Prostate gland (tissue), 2 donors: ENCODE measurements at regions not wholly inside any gene's neighbourhood (a gene's known extent, or its start where the extent isn't known, plus 50 kb on each side); places are given as distances from the start of the nearest gene placed in this dataset.

Experiments used
- DNase-seq: peaks from one replicate; pipeline ENCODE4 v3.0.0-alpha.2; 2019; ENCODE audit warnings: low spot score
- H3K27ac ChIP-seq, 2 donors: fragments of 200-600 bp; sonication (generic); 2 replicates each; pipeline ENCODE4 v1.5.1; 2017 to 2019
- H3K27me3 ChIP-seq: fragments of 200-600 bp; sonication (generic); replicated peaks from 2 replicates; pipeline ENCODE4 v1.5.1; 2019; ENCODE audit not compliant: insufficient read depth
- H3K36me3 ChIP-seq, 2 donors: fragments of 200-600 bp; sonication (generic); 1 replicate in 1 of 2; 2 replicates in 1 of 2; pipeline versions ENCODE4 v1.5.1 to v1.8.1; 2017 to 2019
- H3K4me1 ChIP-seq: fragments of 200-600 bp; sonication (generic); replicated peaks from 2 replicates; pipeline ENCODE4 v1.5.1; 2019
- H3K4me3 ChIP-seq, 2 donors: fragments of 200-600 bp; sonication (generic); 2 replicates each; pipeline ENCODE4 v1.5.1; 2017 to 2019
- H3K9me3 ChIP-seq: fragments of 200-600 bp; sonication (generic); 2 replicates; pipeline ENCODE4 v1.5.1; 2017
- POLR2A ChIP-seq: fragments of 450-650 bp; IDR thresholded peaks from one replicate; pipeline ENCODE4 v1.6.1; 2016; ENCODE audit warnings: antibody characterized with exemption, mild to moderate bottlenecking
- POLR2AphosphoS5 ChIP-seq: sonication (generic); formaldehyde crosslinking; IDR thresholded peaks from one replicate; pipeline ENCODE4 v1.6.1; 2017; ENCODE audit warnings: antibody characterized with exemption
- WGBS: methylation state at CpG from one replicate; pipeline ENCODE4 v1.1.5; 2018; 5-methylcytosine and 5-hydroxymethylcytosine counted together
- intact Hi-C: fragments of 100-400 bp; cut with DNase I; formaldehyde crosslinking; loops from one replicate; pipeline ENCODE4 v1.14.2; 2022
- TF ChIP-seq, protein P1 (sequence below), 4 experiments: fragments of 200-600 bp in 2 of 4; fragments of 450-650 bp in 2 of 4; sonication (generic) in 2 of 4; IDR thresholded peaks; 1 replicate in 3 of 4; 2 replicates in 1 of 4; pipeline ENCODE4 v1.5.1; 2016 to 2019; ENCODE audit warnings: antibody characterized with exemption in 4 of 4, mild to moderate bottlenecking in 2 of 4, moderate library complexity in 2 of 4

- no peak for TF ChIP-seq POLR2AphosphoS5
- no peak for TF ChIP-seq POLR2A
- TF ChIP-seq, protein P1, sequence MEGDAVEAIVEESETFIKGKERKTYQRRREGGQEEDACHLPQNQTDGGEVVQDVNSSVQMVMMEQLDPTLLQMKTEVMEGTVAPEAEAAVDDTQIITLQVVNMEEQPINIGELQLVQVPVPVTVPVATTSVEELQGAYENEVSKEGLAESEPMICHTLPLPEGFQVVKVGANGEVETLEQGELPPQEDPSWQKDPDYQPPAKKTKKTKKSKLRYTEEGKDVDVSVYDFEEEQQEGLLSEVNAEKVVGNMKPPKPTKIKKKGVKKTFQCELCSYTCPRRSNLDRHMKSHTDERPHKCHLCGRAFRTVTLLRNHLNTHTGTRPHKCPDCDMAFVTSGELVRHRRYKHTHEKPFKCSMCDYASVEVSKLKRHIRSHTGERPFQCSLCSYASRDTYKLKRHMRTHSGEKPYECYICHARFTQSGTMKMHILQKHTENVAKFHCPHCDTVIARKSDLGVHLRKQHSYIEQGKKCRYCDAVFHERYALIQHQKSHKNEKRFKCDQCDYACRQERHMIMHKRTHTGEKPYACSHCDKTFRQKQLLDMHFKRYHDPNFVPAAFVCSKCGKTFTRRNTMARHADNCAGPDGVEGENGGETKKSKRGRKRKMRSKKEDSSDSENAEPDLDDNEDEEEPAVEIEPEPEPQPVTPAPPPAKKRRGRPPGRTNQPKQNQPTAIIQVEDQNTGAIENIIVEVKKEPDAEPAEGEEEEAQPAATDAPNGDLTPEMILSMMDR (IDR thresholded peaks at IDR 0.05): no peak
- DNase-seq: no peak
- H3K4me1 ChIP-seq: no peaks in the 10 kb centered on the region
- 91% methylated on average over 6 of the region's 6 CpGs for WGBS
- H3K27ac ChIP-seq: no peak overlapping the region
- no peak overlapping the region for H3K4me3 ChIP-seq
- H3K9me3 ChIP-seq: no peaks in the 10 kb centered on the region
- H3K36me3 ChIP-seq: no peaks in the 10 kb centered on the region
- intact Hi-C loops: no loop called here
- H3K27me3 ChIP-seq: no peaks in the 10 kb centered on the region
Observed at GRCh38 chr11:80668039-80668438, 1227.2 kb upstream of the TENM4 start.

DNA sequence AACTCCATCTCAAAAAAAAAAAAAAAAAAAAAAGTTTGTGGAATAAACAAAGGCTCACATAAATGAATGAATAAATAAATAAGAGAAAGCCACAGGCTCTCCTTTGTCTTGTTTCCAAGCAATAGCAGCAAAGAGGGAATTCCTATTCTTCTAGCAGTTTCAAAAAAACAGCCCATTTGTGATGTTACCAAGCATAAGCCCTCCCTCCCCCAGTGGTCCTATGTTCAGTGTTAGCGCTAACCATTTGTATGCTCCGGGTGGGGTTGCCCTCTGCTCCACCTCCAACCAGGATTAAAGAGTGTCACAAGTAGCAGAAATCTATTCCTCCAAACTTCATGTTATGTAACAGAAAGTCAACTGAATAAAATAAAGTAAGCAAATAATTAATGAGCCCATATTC is 1215.0 kb upstream of the TENM4 start:
- Histone ChIP-seq H3K9me3 (no peaks in the 10 kb centered on the region), H3K4me3 (no peak overlapping the region), H3K27me3 (no peaks in the 10 kb centered on the region), H3K27ac (no peak overlapping the region), H3K4me1 (no peaks in the 10 kb centered on the region), H3K36me3 (no peaks in the 10 kb centered on the region)
- TF ChIP-seq POLR2A (no peak), POLR2AphosphoS5 (no peak)
- TF ChIP-seq, protein P1 (IDR thresholded peaks at IDR 0.05): no peak
- WGBS: 92% methylated on average over 2 of the region's 2 CpGs
- no peak for DNase-seq
- intact Hi-C loops: no loop called here

GRCh38 chr11:80650966-80651365 is 1210.1 kb upstream of the TENM4 start:
- no peaks in the 10 kb centered on the region for H3K9me3 ChIP-seq
- H3K4me1 ChIP-seq: no peaks in the 10 kb centered on the region
- H3K4me3 ChIP-seq: no peak overlapping the region
- WGBS: 71% methylated on average over 2 of the region's 2 CpGs
- H3K27ac ChIP-seq: no peak overlapping the region
- intact Hi-C loops: no loop called here
- TF ChIP-seq, protein P1 (IDR thresholded peaks at IDR 0.05): no peak
- TF ChIP-seq POLR2A (no peak), POLR2AphosphoS5 (no peak)
- no peak for DNase-seq
- H3K27me3 ChIP-seq: no peaks in the 10 kb centered on the region
- H3K36me3 ChIP-seq: no peaks in the 10 kb centered on the region

DNA sequence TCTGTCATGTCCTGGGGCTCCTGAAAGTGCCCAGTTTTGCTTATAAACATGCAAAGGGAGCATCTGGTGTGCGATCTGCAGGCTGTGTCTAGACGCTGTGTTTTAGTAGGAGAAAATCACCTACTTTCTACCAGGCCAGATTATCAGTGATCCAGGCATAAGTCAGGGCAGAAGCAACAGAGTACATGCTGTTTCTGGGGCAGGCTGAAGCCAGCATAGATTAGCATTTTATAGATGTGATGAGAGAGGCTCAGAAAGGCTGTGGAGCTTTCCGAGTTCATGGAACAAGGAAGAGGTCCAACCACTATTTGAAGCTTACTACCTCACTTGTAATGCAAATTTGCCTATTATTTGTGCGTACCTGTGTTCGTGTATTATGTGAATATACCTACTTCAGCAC is 1208.4 kb upstream of the TENM4 start:
- Histone ChIP-seq H3K27ac (no peak overlapping the region), H3K4me1 (no peaks in the 10 kb centered on the region), H3K9me3 (no peaks in the 10 kb centered on the region), H3K36me3 (no peaks in the 10 kb centered on the region), H3K4me3 (no peak overlapping the region), H3K27me3 (no peaks in the 10 kb centered on the region)
- TF ChIP-seq POLR2AphosphoS5 (no peak), POLR2A (no peak)
- TF ChIP-seq, protein P1 (IDR thresholded peaks at IDR 0.05): no peak
- DNase-seq: no peak
- intact Hi-C loops: no loop called here
- 89% methylated on average over 5 of the region's 5 CpGs for WGBS

GRCh38 chr11:80638296-80638695 is 1197.5 kb upstream of the TENM4 start:
- TF ChIP-seq POLR2AphosphoS5: no peak
- TF ChIP-seq, protein P1 (IDR thresholded peaks at IDR 0.05): no peak
- TF ChIP-seq POLR2A: no peak
- Histone ChIP-seq H3K4me3 (no peak overlapping the region), H3K9me3 (no peaks in the 10 kb centered on the region), H3K36me3 (no peaks in the 10 kb centered on the region), H3K27ac (no peak overlapping the region), H3K27me3 (no peaks in the 10 kb centered on the region), H3K4me1 (no peaks in the 10 kb centered on the region)
- intact Hi-C loops: no loop called here
- DNase-seq: no peak
- WGBS: 87% methylated on average over 3 of the region's 3 CpGs
